MG63 (cell line): ENCODE measurements at regions not wholly inside any gene's neighbourhood (a gene's known extent, or its start where the extent isn't known, plus 50 kb on each side); places are given as distances from the start of the nearest gene placed in this dataset.

Experiments used
- DNase-seq: peaks from one replicate; pipeline ENCODE4 v3.0.0-alpha.2; 2020
- H3K27me3 ChIP-seq: fragments of 250-450 bp; sonication (Bioruptor Pico); 2 replicates; pipeline ENCODE4 v1.5.1; 2020; ENCODE audit warnings: mild to moderate bottlenecking, moderate library complexity
- H3K36me3 ChIP-seq: fragments of 250-450 bp; sonication (Bioruptor Pico); 2 replicates; pipeline ENCODE4 v1.5.1; 2020; ENCODE audit warnings: mild to moderate bottlenecking, moderate library complexity
- H3K4me3 ChIP-seq: fragments of 250-450 bp; sonication (Bioruptor Pico); 2 replicates; pipeline ENCODE4 v1.5.1; 2020; ENCODE audit warnings: mild to moderate bottlenecking, moderate library complexity
- H3K9me3 ChIP-seq: fragments of 250-450 bp; sonication (Bioruptor Pico); 2 replicates; pipeline ENCODE4 v1.5.1; 2020; ENCODE audit warnings: mild to moderate bottlenecking, moderate library complexity

GRCh38 chr20:4300401-4300800, 51.3 kb upstream of the ADRA1D start:
- no peaks in the 10 kb centered on the region for H3K27me3 ChIP-seq
- no peaks in the 10 kb centered on the region for H3K9me3 ChIP-seq
- H3K4me3 ChIP-seq, result no peak overlapping the region
- DNase-seq, result no peak
- no peaks in the 10 kb centered on the region for H3K36me3 ChIP-seq

GRCh38 chr20:4299773-4300172, 50.7 kb upstream of the ADRA1D start:
- H3K27me3 ChIP-seq, result no peaks in the 10 kb centered on the region
- no peaks in the 10 kb centered on the region for H3K9me3 ChIP-seq
- DNase-seq, result no peak
- H3K36me3 ChIP-seq, result no peaks in the 10 kb centered on the region
- no peak overlapping the region for H3K4me3 ChIP-seq

GRCh38 chr20:4299216-4299615, 50.1 kb upstream of the ADRA1D start:
- no peak for DNase-seq
- Histone ChIP-seq H3K27me3 (no peaks in the 10 kb centered on the region), H3K4me3 (no peak overlapping the region), H3K9me3 (no peaks in the 10 kb centered on the region), H3K36me3 (no peaks in the 10 kb centered on the region)
